Vagina (tissue), 2 donors: ENCODE measurements at regions not wholly inside any gene's neighbourhood (a gene's known extent, or its start where the extent isn't known, plus 50 kb on each side); places are given as distances from the start of the nearest gene placed in this dataset.

ENCODE experiments used
- DNase-seq, 2 donors: peaks; one replicate each; pipeline ENCODE4 v3.0.0-alpha.2; 2017; ENCODE audit errors: extremely low spot score in 2 of 2
- H3K27ac ChIP-seq: fragments of 200-600 bp; sonication (generic); one replicate; pipeline ENCODE4 v1.5.1; 2019
- H3K27me3 ChIP-seq: fragments of 200-600 bp; sonication (generic); one replicate; pipeline ENCODE4 v1.5.1; 2019
- H3K36me3 ChIP-seq, 2 donors: fragments of 200-600 bp; sonication (generic); one replicate each; pipeline ENCODE4 v1.5.1; 2017 to 2019
- H3K4me1 ChIP-seq: fragments of 200-600 bp; sonication (generic); one replicate; pipeline ENCODE4 v1.5.1; 2019
- H3K4me3 ChIP-seq, 2 donors: fragments of 200-600 bp; sonication (generic); 1 replicate in 1 of 2; 2 replicates in 1 of 2; pipeline ENCODE4 v1.5.1; 2016 to 2019
- H3K9me3 ChIP-seq: fragments of 200-600 bp; sonication (generic); one replicate; pipeline ENCODE4 v1.5.1; 2019
- CTCF ChIP-seq, 3 experiments: fragments of 450-650 bp in 2 of 3; fragments of 200-600 bp in 1 of 3; sonication (generic) in 1 of 3; IDR thresholded peaks; one replicate each; pipeline ENCODE4 v1.5.1; 2017 to 2019; ENCODE audit warnings: antibody characterized with exemption in 3 of 3, mild to moderate bottlenecking in 2 of 3, moderate library complexity in 2 of 3
- POLR2A ChIP-seq, 2 donors: fragments of 450-650 bp; IDR thresholded peaks; one replicate each; pipeline ENCODE4 v1.6.1; 2017; ENCODE audit warnings: antibody characterized with exemption in 2 of 2, mild to moderate bottlenecking in 2 of 2, moderate library complexity in 2 of 2
- POLR2AphosphoS5 ChIP-seq, 2 donors: sonication (generic); formaldehyde crosslinking; IDR thresholded peaks; one replicate each; pipeline ENCODE4 v1.9.0; 2017; ENCODE audit warnings: antibody characterized with exemption in 2 of 2, mild to moderate bottlenecking in 2 of 2, low read depth in 1 of 2; ENCODE audit not compliant: insufficient read depth in 1 of 2
- intact Hi-C: fragments of 100-400 bp; cut with DNase I; formaldehyde crosslinking; loops from one replicate; pipeline ENCODE4 v1.15.1; 2023

GRCh38 chr6:134689641-134690040 lies 260.3 kb downstream of the ALDH8A1 start:
- intact Hi-C loops = no loop called here

GRCh38 chr6:134689177-134689576 lies 260.7 kb downstream of the ALDH8A1 start:
- no peak for DNase-seq
- Histone ChIP-seq H3K27ac (no peak overlapping the region), H3K4me1 (no peaks in the 10 kb centered on the region), H3K4me3 (no peak overlapping the region), H3K36me3 (no peaks in the 10 kb centered on the region), H3K27me3 (no peaks in the 10 kb centered on the region), H3K9me3 (no peaks in the 10 kb centered on the region)
- TF ChIP-seq CTCF (IDR thresholded peaks at IDR 0.05) (no peak), POLR2AphosphoS5 (IDR thresholded peaks at IDR 0.05; ENCODE audit: insufficient read depth in 1 of 2, low read depth in 1 of 2) (no peak), POLR2A (IDR thresholded peaks at IDR 0.05) (no peak)
- intact Hi-C loops = no loop called here

More at GRCh38 chr6:134689641-134690040, 260.3 kb downstream of the ALDH8A1 start:
- DNase-seq = no peak
- Histone ChIP-seq H3K9me3 (no peaks in the 10 kb centered on the region), H3K4me1 (no peaks in the 10 kb centered on the region), H3K27ac (no peak overlapping the region), H3K27me3 (no peaks in the 10 kb centered on the region), H3K36me3 (no peaks in the 10 kb centered on the region), H3K4me3 (no peak overlapping the region)
- TF ChIP-seq CTCF (IDR thresholded peaks at IDR 0.05) (no peak), POLR2A (IDR thresholded peaks at IDR 0.05) (no peak), POLR2AphosphoS5 (IDR thresholded peaks at IDR 0.05; ENCODE audit: insufficient read depth in 1 of 2, low read depth in 1 of 2) (no peak)

GRCh38 chr6:134686071-134686470 lies 263.8 kb downstream of the ALDH8A1 start:
- intact Hi-C loops = no loop called here
- H3K27me3 ChIP-seq = no peaks in the 10 kb centered on the region
- no peak for TF ChIP-seq POLR2A (IDR thresholded peaks at IDR 0.05)
- no peak overlapping the region for H3K4me3 ChIP-seq
- no peak overlapping the region for H3K27ac ChIP-seq
- no peaks in the 10 kb centered on the region for H3K36me3 ChIP-seq
- no peaks in the 10 kb centered on the region for H3K9me3 ChIP-seq
- H3K4me1 ChIP-seq = no peaks in the 10 kb centered on the region
- no peak for DNase-seq

- intact Hi-C loops = no loop called here
- Histone ChIP-seq H3K36me3 (no peaks in the 10 kb centered on the region), H3K9me3 (no peaks in the 10 kb centered on the region), H3K27ac (no peak overlapping the region), H3K27me3 (no peaks in the 10 kb centered on the region), H3K4me1 (no peaks in the 10 kb centered on the region), H3K4me3 (no peak overlapping the region)
- no peak for DNase-seq
- TF ChIP-seq CTCF (IDR thresholded peaks at IDR 0.05) (no peak), POLR2AphosphoS5 (IDR thresholded peaks at IDR 0.05; ENCODE audit: insufficient read depth in 1 of 2, low read depth in 1 of 2) (no peak), POLR2A (IDR thresholded peaks at IDR 0.05) (no peak)
Observed at GRCh38 chr6:134684423-134684795, 265.5 kb downstream of the ALDH8A1 start.

- Histone ChIP-seq H3K9me3 (no peaks in the 10 kb centered on the region), H3K27ac (no peak overlapping the region), H3K4me1 (no peaks in the 10 kb centered on the region), H3K27me3 (no peaks in the 10 kb centered on the region), H3K36me3 (no peaks in the 10 kb centered on the region), H3K4me3 (no peak overlapping the region)
- TF ChIP-seq POLR2A (IDR thresholded peaks at IDR 0.05) (no peak), POLR2AphosphoS5 (IDR thresholded peaks at IDR 0.05; ENCODE audit: insufficient read depth in 1 of 2, low read depth in 1 of 2) (no peak)
- intact Hi-C loops = no loop called here
- DNase-seq = no peak
Observed at GRCh38 chr6:134683783-134684422, 266.0 kb downstream of the ALDH8A1 start.

GRCh38 chr6:134680433-134680832 lies 269.5 kb downstream of the ALDH8A1 start:
- no peak for DNase-seq
- Histone ChIP-seq H3K36me3 (no peaks in the 10 kb centered on the region), H3K27ac (no peak overlapping the region), H3K4me1 (no peaks in the 10 kb centered on the region), H3K27me3 (no peaks in the 10 kb centered on the region), H3K9me3 (no peaks in the 10 kb centered on the region), H3K4me3 (no peak overlapping the region)
- TF ChIP-seq POLR2A (IDR thresholded peaks at IDR 0.05) (no peak), POLR2AphosphoS5 (IDR thresholded peaks at IDR 0.05; ENCODE audit: insufficient read depth in 1 of 2, low read depth in 1 of 2) (no peak), CTCF (IDR thresholded peaks at IDR 0.05) (no peak)
- intact Hi-C loops = no loop called here
